OCI-M1 (cell line): ENCODE measurements at regions not wholly inside any gene's neighbourhood (a gene's known extent, or its start where the extent isn't known, plus 50 kb on each side); places are given as distances from the start of the nearest gene placed in this dataset.

Experiments used
- DNase-seq: peaks from one replicate; lab custom pipeline; 2025; lab: John Stamatoyannopoulos, UW

- DNase-seq = no peak
Measured at GRCh38 chr3:101081999-101082398, 88.8 kb upstream of the ABI3BP start.

GRCh38 chr3:101081446-101081845 is 88.2 kb upstream of the ABI3BP start:
- no peak for DNase-seq

- DNase-seq = no peak
Measured at GRCh38 chr3:101077361-101078011, 84.3 kb upstream of the ABI3BP start.

- DNase-seq = no peak
Measured at GRCh38 chr3:101074518-101074917, 81.3 kb upstream of the ABI3BP start.

- no peak for DNase-seq
Measured at GRCh38 chr3:101072300-101072699, 79.1 kb upstream of the ABI3BP start.

- peak; percentile 34 for DNase-seq
Measured at GRCh38 chr3:101070799-101071121, 77.5 kb upstream of the ABI3BP start.

GRCh38 chr3:101069901-101070798 is 76.9 kb upstream of the ABI3BP start:
- peak; percentile 87 for DNase-seq

- DNase-seq = peak; percentile 28
Measured at GRCh38 chr3:101068876-101069606, 75.8 kb upstream of the ABI3BP start.

GRCh38 chr3:101066711-101067129 is 73.5 kb upstream of the ABI3BP start:
- DNase-seq = no peak

- DNase-seq = peak; percentile 37
Measured at GRCh38 chr3:101065962-101066361, 72.7 kb upstream of the ABI3BP start.

GRCh38 chr3:101063401-101063800 is 70.2 kb upstream of the ABI3BP start:
- no peak for DNase-seq

GRCh38 chr3:101061312-101061711 is 68.1 kb upstream of the ABI3BP start:
- no peak for DNase-seq

- no peak for DNase-seq
Measured at GRCh38 chr3:101050866-101051265, 57.6 kb upstream of the ABI3BP start.

- no peak for DNase-seq
Measured at GRCh38 chr3:101050046-101050445, 56.8 kb upstream of the ABI3BP start.

- no peak for DNase-seq
Measured at GRCh38 chr3:101049532-101049931, 56.3 kb upstream of the ABI3BP start.

GRCh38 chr3:101043687-101044078 is 50.5 kb upstream of the ABI3BP start:
- DNase-seq = no peak

- no peak for DNase-seq
Measured at GRCh38 chr3:101042996-101043686, 49.9 kb upstream of the ABI3BP start.
